Suppressor macrophage (primary cell): ENCODE measurements at regions not wholly inside any gene's neighbourhood (a gene's known extent, or its start where the extent isn't known, plus 50 kb on each side); places are given as distances from the start of the nearest gene placed in this dataset.
"Not testable (repeated sequence)": the region's sequence is repeated elsewhere in the genome, so short reads cannot be mapped to it uniquely, and the experiment has no call there.

Source experiments
- DNase-seq, 4 experiments: peaks; one replicate each; pipeline ENCODE4 v3.0.0-alpha.2; 2020 to 2022

- DNase-seq: no peak
These were observed 282.9 kb downstream of the ALG10 start for GRCh38 chr12:34305176-34305575.

GRCh38 chr12:34306133-34306830 lies 284.0 kb downstream of the ALG10 start:
- no peak for DNase-seq

GRCh38 chr12:34309806-34310804 lies 287.8 kb downstream of the ALG10 start:
- not testable (repeated sequence) for DNase-seq

- no peak for DNase-seq
These were observed 289.0 kb downstream of the ALG10 start for GRCh38 chr12:34311337-34311736.

DNA sequence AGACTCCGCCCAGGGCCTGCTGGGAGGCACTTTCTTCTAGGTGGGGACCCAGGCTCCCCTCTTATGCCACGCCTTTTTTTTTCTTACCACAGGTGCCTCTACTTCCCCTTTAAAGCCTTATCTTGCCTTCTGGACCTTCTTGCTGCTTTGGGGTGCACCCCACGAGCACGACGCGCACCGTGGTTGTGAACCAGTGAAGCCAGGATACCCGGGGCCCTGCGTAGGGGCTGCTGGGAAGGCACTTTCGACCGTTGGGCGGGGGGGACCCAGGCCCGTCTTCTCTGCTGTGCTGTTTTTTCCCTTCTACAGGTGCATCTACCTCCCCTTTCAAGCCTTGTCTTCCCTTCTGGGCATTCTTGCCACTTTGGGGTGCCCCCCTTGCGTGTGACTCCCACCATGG lies 305.4 kb downstream of the ALG10 start:
- DNase-seq: no peak

DNA sequence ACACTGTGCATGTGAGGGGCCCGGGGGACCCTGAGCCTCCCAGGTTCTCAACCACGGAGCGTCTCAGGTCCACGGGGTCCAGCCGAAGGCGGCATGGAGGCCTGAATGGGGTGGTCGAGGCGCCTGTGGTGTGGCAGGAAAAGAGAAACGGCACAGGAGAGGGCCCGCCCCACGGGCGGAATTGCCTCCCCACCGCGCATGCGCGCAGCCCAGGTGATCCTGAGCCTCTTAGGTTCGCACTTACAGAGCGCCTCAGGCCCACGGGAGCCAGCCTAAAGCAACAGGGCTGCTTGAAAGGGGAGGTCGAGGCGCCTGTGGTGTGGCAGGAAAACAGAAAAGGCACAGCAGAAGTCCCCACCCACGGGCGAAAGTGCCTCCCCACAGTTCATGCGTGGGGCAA lies 311.0 kb downstream of the ALG10 start:
- no peak for DNase-seq

DNA sequence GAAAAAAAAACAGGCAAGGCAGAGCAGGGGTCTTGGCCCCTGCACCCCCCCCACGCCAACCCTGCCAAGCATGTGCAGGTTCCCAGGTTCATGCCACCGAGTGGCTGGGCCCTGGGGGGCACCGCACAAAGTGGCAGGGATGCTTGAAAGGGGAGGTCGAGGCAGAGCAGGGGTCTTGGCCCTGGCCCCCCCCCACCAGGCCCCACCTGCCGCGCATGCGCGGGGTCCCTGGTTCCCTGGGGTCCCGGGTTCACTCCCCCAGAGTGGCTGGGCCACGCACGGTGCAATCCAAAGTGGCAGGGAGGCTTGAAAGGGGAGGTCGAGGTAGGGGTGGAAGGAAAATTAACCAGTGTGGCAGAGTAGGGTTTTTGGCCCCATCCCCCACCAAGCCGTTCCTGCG lies 312.2 kb downstream of the ALG10 start:
- no peak for DNase-seq

DNA sequence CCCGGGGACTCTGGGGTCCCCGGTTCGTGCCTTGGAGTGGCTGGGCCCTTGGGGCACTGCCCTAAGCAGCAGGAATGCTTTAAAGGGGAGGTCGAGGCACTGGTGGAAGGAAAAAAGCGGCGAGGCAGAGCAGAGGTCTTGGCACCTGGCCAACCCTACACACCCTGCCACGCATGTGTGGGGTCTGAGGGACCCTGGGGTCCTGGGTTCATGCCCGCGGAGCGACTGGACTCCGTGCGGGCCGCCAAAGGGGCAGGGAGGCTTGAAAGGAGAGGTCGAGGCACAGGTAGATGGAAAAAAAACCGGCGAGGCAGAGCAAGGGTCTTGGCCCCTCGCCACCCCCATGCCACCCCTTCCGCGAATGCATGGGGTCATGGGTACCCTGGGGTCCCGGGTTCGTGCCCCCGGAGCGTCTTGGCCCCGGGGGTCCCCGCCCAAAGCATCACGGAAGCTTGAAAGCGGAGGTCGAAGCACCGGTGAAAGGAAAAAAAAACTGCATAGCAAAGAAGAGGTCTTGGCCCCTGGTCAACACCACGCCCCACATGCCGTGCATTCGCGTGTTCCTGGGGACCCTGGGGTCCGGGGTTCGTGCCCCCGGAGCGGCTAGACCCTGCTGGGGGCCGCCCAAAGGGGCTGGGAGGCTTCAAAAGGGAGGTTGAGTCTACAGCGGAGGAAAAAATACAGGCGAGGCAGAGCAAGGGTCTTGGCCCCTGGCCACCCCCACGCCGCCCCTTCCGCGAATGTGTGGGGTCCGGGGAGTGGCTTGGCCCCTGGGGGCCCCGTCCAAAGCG lies 312.9 kb downstream of the ALG10 start:
- DNase-seq: no peak

DNA sequence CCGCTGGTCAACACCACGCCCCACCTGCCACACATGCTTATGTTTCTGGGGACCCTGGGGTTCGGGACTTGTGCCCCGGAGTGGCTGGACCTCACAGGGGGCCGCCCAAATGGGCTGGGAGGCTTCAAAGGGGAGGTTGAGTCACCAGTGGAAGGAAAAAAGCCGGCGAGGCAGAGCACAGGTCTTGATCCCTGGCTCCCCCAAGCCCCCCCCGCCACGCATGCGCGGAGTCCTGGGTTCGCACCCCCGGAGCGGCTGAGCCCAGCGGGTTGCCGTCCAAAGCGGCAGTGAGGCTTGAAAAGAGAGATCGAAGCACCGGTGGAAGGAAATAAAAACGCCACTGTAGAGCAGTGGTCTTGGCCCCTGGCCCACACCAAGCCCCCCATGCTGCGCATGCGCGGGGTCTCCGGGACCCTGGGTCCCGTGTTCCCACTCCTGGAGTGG lies 313.5 kb downstream of the ALG10 start:
- no peak for DNase-seq

GRCh38 chr12:34336619-34337465 lies 314.5 kb downstream of the ALG10 start:
- no peak for DNase-seq

GRCh38 chr12:34338751-34339150 lies 316.5 kb downstream of the ALG10 start:
- DNase-seq: no peak

DNA sequence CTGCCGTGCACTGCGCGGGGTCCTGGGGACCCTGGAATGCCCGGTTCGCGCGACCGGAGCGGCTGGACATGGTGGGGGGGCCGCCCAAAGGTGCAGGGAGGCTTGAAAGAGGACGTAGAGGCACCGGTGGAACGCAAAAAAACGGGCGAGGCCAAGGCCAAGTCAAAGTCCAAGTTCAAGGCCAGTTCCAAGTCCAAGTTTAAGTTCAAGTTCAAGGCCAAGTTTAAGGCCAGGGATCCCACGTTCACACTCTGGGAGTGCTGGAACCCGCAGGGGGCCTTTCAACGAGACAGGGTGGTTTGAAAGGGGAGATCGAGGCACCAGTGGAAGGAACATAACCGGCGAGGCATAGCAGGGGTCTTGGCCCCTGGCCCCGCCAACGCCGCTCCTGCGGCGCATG lies 317.6 kb downstream of the ALG10 start:
- DNase-seq: no peak

DNA sequence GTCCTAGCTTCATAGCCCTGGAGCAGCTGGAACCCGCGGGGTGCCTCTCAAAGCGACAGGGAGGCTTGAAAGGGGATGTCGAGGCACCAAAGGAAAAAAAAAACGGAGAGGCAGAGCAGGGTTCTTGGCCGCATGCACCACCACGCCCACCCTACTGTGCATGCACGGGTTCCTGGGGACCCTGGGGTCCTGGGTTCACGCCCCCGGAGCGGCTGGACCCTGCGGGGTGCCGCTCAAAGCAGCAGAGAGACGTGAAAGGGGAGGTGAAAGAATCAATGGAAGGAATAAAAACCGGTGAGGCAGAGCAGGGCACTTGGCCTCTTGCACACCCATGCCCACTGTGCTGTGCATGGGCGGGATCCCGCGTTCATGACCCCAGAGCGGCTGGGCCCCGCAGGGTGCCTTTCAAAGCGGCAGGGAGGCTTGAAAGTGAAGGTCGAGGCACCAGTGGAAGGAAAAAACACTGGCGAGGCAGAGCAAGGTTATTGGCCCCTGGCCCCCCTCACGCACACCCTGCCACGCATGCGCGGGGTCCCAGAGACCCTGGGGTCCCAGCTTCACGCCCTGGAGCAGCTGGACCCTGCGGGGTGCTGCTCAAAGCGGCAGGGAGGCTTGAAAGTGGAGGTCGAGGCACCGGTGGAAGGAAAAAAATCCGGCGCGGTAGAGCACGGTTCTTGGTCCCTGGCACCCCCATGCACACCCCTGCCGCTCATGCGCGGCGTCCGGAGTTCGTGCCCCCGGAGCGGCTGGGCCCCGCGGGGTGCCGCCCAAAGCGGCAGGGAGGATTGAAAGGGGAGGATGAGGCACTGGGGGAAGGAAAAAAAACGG lies 318.5 kb downstream of the ALG10 start:
- no peak for DNase-seq

DNA sequence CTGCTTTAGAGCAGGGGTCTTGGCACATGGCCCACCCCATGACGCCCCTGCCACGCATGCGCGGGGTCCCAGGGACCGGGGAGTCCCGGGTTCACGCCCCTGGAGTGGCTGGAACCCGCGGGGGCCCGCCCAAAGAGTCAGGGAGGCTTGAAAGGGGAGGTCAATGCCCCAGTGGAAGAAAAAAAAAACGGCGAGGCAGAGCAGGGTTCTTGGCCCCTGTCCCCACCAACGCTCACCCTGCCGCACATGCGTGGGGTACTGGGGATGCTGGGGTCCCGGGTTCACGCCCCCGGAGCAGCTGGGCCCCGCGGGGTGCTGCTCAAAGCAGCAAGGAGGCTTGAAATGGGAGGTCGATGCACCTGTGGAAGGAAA lies 319.1 kb downstream of the ALG10 start:
- no peak for DNase-seq

- no peak for DNase-seq
These were observed 319.8 kb downstream of the ALG10 start for GRCh38 chr12:34342048-34342447.

DNA sequence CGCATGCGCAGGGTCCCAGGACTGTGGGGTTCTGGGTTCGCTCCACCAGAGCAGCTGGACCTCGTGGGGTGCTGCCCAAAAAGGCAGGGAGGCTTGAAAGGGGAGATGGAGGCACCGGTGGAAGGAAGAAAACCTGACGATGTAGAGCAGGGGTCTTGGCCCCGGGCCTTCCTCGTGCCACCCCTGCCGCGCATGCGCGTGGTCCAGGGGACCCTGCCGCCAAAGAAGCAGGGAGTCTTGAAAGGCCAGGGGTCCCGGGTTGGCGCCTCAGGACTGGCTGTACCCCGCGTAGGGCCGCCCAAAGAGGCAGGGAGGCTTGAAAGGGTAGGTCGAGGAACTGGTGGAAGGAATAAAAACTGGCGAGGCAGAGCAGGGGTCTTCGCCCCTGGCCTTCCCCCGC lies 321.0 kb downstream of the ALG10 start:
- DNase-seq: no peak

- DNase-seq: no peak
These were observed 321.5 kb downstream of the ALG10 start for GRCh38 chr12:34343766-34344165.

- no peak for DNase-seq
These were observed 322.7 kb downstream of the ALG10 start for GRCh38 chr12:34344851-34345522.

GRCh38 chr12:34345801-34346200 lies 323.5 kb downstream of the ALG10 start:
- DNase-seq: no peak

DNA sequence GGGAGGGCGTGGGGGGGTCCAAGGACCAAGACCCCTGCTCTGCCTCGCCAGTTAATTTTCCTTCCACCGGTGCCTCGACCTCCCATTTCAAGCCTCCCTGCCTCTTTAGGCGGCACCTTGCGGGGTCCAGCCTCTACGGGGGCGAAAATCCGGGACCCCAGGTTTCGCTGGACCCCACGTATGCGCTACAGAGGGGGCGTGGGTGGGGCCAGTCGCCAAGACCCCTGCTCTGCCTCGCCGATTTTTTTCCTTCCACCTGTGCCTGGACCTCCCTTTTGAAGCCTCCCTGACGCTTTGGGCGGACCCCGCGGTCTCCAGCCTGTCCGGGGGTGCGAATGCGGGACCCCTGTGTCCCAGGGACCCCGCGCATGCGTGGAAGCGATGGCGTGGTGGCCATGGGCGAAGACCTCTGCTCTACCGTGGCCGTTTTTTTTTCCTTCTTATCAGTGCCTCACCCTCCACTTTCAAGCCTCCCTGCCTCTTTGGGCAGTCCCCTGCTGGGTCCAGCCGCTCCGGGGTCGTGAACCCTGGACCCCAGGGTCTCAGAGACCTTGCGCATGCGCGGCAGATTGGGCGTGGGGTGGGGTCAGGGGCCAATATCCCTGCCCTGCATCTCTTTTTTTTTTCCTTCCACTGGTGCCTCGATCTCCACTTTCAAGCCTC lies 324.2 kb downstream of the ALG10 start:
- DNase-seq: no peak
